HG02571 (cell line): ENCODE measurements at regions not wholly inside any gene's neighbourhood (a gene's known extent, or its start where the extent isn't known, plus 50 kb on each side); places are given as distances from the start of the nearest gene placed in this dataset.

Source experiments
- ATAC-seq: cut with Tn5 transposase; IDR thresholded peaks from one replicate; pipeline ENCODE4 v1.9.1; 2021; ENCODE audit warnings: mild to moderate bottlenecking, moderate library complexity; ENCODE audit not compliant: unreplicated experiment

- ATAC-seq: no peak
These were observed 216.9 kb upstream of the GSE1 start for GRCh38 chr16:85395913-85396878.

- ATAC-seq: no peak
These were observed 215.9 kb upstream of the GSE1 start for GRCh38 chr16:85396879-85397871.

- no peak for ATAC-seq
These were observed 215.1 kb upstream of the GSE1 start for GRCh38 chr16:85398050-85398451.

- no peak for ATAC-seq
These were observed 214.2 kb upstream of the GSE1 start for GRCh38 chr16:85398688-85399582.

GRCh38 chr16:85399583-85400284 is 213.4 kb upstream of the GSE1 start:
- ATAC-seq: no peak

GRCh38 chr16:85400305-85401205 is 212.6 kb upstream of the GSE1 start:
- no peak for ATAC-seq

GRCh38 chr16:85401370-85401916 is 211.7 kb upstream of the GSE1 start:
- ATAC-seq: no peak

- ATAC-seq: no peak
These were observed 211.0 kb upstream of the GSE1 start for GRCh38 chr16:85401917-85402766.

- no peak for ATAC-seq
These were observed 210.0 kb upstream of the GSE1 start for GRCh38 chr16:85402910-85403692.

GRCh38 chr16:85403693-85404092 is 209.4 kb upstream of the GSE1 start:
- no peak for ATAC-seq

GRCh38 chr16:85412911-85413520 is 200.1 kb upstream of the GSE1 start:
- ATAC-seq: no peak

- ATAC-seq: no peak
These were observed 199.1 kb upstream of the GSE1 start for GRCh38 chr16:85413691-85414663.

- ATAC-seq: no peak
These were observed 197.7 kb upstream of the GSE1 start for GRCh38 chr16:85415196-85416090.
